Astrocyte of the spinal cord (primary cell): ENCODE measurements at regions not wholly inside any gene's neighbourhood (a gene's known extent, or its start where the extent isn't known, plus 50 kb on each side); places are given as distances from the start of the nearest gene placed in this dataset.

Experiments
- DNase-seq: peaks from one replicate; pipeline ENCODE4 v3.0.0; 2011; ENCODE audit warnings: low read depth, low spot score
- H3K4me3 ChIP-seq: 2 replicates; pipeline ENCODE4 v1.5.1; 2011; ENCODE audit warnings: low read depth, mild to moderate bottlenecking, low read length, moderate library complexity
- CTCF ChIP-seq: IDR thresholded peaks from 2 replicates; pipeline ENCODE4 v1.5.1; 2012; ENCODE audit warnings: low read depth, mild to moderate bottlenecking, low read length, inconsistent platforms
- in situ Hi-C: cut with HindIII; loops from 2 replicates; pipeline ENCODE4 v1.10.0; 2017; ENCODE audit warnings: low sequenced_read_pairs

- no peak for DNase-seq
- in situ Hi-C loops = no loop called here
- no peak for TF ChIP-seq CTCF
- no peak overlapping the region for H3K4me3 ChIP-seq
Measured at GRCh38 chr2:6791682-6792081, 74.0 kb downstream of the CMPK2 start.

GRCh38 chr2:6792883-6793282 lies 72.8 kb downstream of the CMPK2 start:
- in situ Hi-C loops = no loop called here
- no peak overlapping the region for H3K4me3 ChIP-seq
- no peak for TF ChIP-seq CTCF
- DNase-seq = no peak

GRCh38 chr2:6793371-6793770 lies 72.3 kb downstream of the CMPK2 start:
- DNase-seq = no peak
- no peak for TF ChIP-seq CTCF
- H3K4me3 ChIP-seq = no peak overlapping the region
- in situ Hi-C loops = no loop called here

- TF ChIP-seq CTCF = no peak
- DNase-seq = no peak
- no peak overlapping the region for H3K4me3 ChIP-seq
- in situ Hi-C loops = no loop called here
Measured at GRCh38 chr2:6793913-6794312, 71.8 kb downstream of the CMPK2 start.

- TF ChIP-seq CTCF = no peak
- no peak overlapping the region for H3K4me3 ChIP-seq
- in situ Hi-C loops = no loop called here
- no peak for DNase-seq
Measured at GRCh38 chr2:6794448-6794847, 71.3 kb downstream of the CMPK2 start.
